Ishikawa (cell line): ENCODE measurements at regions not wholly inside any gene's neighbourhood (a gene's known extent, or its start where the extent isn't known, plus 50 kb on each side); places are given as distances from the start of the nearest gene placed in this dataset.

Experiments used
- CREB1 ChIP-seq: IDR thresholded peaks from 2 replicates; pipeline ENCODE4 v1.6.1; 2012; ENCODE audit warnings: low read depth
- EGR1 ChIP-seq: IDR thresholded peaks from 2 replicates; pipeline ENCODE4 v1.6.1; 2012
- EP300 ChIP-seq: IDR thresholded peaks from 2 replicates; pipeline ENCODE4 v1.6.1; 2012; ENCODE audit warnings: borderline replicate concordance
- TAF1 ChIP-seq: IDR thresholded peaks from 2 replicates; pipeline ENCODE4 v1.6.1; 2012; ENCODE audit warnings: low read depth, mild to moderate bottlenecking
- ZBTB7A ChIP-seq: IDR thresholded peaks from 2 replicates; pipeline ENCODE4 v1.6.1; 2012; ENCODE audit warnings: low read depth
- TF ChIP-seq, protein P1 (sequence below): IDR thresholded peaks from 2 replicates; pipeline ENCODE4 v1.6.1; 2012

DNA sequence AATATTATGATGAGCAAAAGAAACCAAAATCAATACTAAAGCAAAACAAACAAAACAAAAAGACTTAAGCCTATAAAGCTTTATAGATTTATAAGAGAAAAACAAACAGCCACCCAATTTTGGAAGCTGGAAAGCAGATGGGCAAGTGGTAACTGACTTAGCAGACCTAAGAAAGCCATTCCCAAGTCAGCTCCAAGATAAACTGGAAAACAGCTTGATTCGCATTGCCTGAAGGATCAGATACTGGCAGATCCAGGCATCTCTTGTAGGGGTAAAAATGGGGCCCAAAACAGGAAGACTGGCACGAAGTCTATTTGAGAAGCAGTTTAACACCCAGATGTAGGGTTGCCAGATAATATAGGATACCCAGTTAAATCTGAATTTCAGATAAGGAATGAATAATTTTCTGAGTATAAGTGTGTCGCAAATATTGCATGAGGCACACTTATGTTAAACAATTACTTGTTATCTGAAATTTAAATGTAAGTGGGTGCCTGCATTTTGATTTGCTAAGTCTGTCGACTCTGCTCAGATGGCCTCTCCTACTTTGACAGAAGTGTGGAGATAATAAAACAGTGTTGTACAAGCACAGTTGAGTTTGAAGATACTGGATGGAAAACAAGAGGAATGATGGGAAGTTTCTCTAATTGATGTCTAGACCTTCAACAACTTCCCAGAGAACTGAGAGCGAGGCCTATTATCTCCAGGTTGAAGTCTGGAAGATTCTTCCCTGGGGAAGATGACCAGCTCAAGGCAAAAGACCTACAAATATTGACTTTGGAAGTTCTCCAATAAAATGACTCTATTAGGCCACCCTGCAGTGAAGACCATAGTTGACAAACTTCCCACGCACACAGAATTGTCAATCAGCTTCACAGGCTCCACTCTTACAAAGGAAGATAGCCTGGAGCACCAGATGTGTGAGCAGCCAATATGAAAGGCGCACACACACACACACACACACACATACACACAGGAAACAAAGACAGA, 113.4 kb downstream of the FAM50B start:
- TF ChIP-seq EP300 (no peak), ZBTB7A (no peak), EGR1 (no peak), TAF1 (no peak), CREB1 (no peak)
- TF ChIP-seq, protein P1, sequence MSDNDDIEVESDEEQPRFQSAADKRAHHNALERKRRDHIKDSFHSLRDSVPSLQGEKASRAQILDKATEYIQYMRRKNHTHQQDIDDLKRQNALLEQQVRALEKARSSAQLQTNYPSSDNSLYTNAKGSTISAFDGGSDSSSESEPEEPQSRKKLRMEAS = no peak
